ENCODE measurements at regions not wholly inside any gene's neighbourhood (a gene's known extent, or its start where the extent isn't known, plus 50 kb on each side); places are given as distances from the start of the nearest gene placed in this dataset.

DNA sequence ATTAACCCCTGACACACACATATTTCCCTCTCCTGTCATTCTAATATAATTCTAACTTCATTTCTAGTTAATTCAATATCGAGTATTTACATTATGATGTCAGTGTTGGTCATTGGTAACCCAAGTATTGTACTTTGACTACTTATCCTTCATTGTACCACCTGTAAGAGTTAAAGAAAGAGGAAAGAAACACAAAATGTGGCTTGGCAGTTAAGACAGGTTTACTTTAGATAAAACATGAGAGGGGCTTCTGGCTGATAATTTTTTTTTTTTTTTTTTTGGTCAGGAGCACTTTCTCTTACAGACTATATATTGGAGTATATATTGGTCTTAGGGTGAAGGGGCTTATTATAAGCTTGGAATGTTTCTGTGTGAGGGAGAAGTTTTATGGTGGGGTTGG is 57.0 kb upstream of the ACYP2 start:
- CTCF ChIA-PET, result no interaction called here
- Histone ChIP-seq H3K27ac (ENCODE audit: extremely low read depth, low read depth, low read length) (no peak overlapping the region), H3K36me3 (ENCODE audit: control insufficient read depth in 2 of 2, insufficient read depth in 1 of 2, low read length in 2 of 2) (no peaks in the 10 kb centered on the region), H3K4me1 (ENCODE audit: control insufficient read depth, insufficient read depth, low read length) (no peaks in the 10 kb centered on the region), H3K4me3 (ENCODE audit: low read depth, low read length) (no peak overlapping the region), H3K9me3 (ENCODE audit: control insufficient read depth, insufficient read depth, low read depth, low read length) (no peaks in the 10 kb centered on the region)
- POLR2A ChIA-PET, result no interaction called here
- TF ChIP-seq SCRT2 (tag by site-specific recombination; IDR thresholded peaks at IDR 0.05) (peak; percentile 80), ZNF404 (tag by site-specific recombination; IDR thresholded peaks at IDR 0.05) (no peak), SP7 (tag by site-specific recombination; IDR thresholded peaks at IDR 0.05) (no peak), PRDM1 (tag by site-specific recombination; IDR thresholded peaks at IDR 0.05) (no peak), GLIS1 (tag by site-specific recombination; IDR thresholded peaks at IDR 0.05) (no peak), ZNF354C (tag by site-specific recombination; IDR thresholded peaks at IDR 0.05; ENCODE audit: borderline replicate concordance, low read depth) (no peak), ZNF132 (tag by site-specific recombination; IDR thresholded peaks at IDR 0.05; ENCODE audit: borderline replicate concordance) (no peak), SETDB1 (IDR thresholded peaks at IDR 0.05; ENCODE audit: insufficient read length, low read length) (peak; percentile 93), ZNF133 (tag by site-specific recombination; IDR thresholded peaks at IDR 0.05) (no peak), ZNF394 (tag by site-specific recombination; IDR thresholded peaks at IDR 0.05; ENCODE audit: borderline replicate concordance) (no peak), ZSCAN30 (tag by site-specific recombination; IDR thresholded peaks at IDR 0.05) (no peak), ZNF37A (tag by site-specific recombination; IDR thresholded peaks at IDR 0.05) (no peak), KLF1 (tag by site-specific recombination; IDR thresholded peaks at IDR 0.05) (no peak), ZNF610 (tag by site-specific recombination; IDR thresholded peaks at IDR 0.05; ENCODE audit: borderline replicate concordance) (0 out of 2 replicates have a peak, but pooled peaks have one; percentile 19), SCRT1 (tag by site-specific recombination; IDR thresholded peaks at IDR 0.05; ENCODE audit: borderline replicate concordance) (0 out of 2 replicates have a peak, but pooled peaks have one; percentile 26), SP2 (tag by site-specific recombination; IDR thresholded peaks at IDR 0.05) (no peak), BCL11A (tag by site-specific recombination; IDR thresholded peaks at IDR 0.05; ENCODE audit: low read depth) (no peak), ZFHX2 (tag by site-specific recombination; conservative IDR thresholded peaks at IDR 0.05) (no peak), YY2 (tag by site-specific recombination; IDR thresholded peaks at IDR 0.05) (no peak), SP3 (tag by site-specific recombination; IDR thresholded peaks at IDR 0.05) (no peak), ZNF843 (tag by site-specific recombination; IDR thresholded peaks at IDR 0.05) (no peak), GLI2 (tag by site-specific recombination; IDR thresholded peaks at IDR 0.05; ENCODE audit: borderline replicate concordance, low read depth) (no peak)
- TF ChIP-seq, protein P1, sequence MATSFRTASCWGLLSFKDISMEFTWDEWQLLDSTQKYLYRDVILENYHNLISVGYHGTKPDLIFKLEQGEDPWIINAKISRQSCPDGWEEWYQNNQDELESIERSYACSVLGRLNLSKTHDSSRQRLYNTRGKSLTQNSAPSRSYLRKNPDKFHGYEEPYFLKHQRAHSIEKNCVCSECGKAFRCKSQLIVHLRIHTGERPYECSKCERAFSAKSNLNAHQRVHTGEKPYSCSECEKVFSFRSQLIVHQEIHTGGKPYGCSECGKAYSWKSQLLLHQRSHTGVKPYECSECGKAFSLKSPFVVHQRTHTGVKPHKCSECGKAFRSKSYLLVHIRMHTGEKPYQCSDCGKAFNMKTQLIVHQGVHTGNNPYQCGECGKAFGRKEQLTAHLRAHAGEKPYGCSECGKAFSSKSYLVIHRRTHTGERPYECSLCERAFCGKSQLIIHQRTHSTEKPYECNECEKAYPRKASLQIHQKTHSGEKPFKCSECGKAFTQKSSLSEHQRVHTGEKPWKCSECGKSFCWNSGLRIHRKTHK (tag by site-specific recombination; IDR thresholded peaks at IDR 0.05), result no peak
- TF ChIP-seq, protein P2, sequence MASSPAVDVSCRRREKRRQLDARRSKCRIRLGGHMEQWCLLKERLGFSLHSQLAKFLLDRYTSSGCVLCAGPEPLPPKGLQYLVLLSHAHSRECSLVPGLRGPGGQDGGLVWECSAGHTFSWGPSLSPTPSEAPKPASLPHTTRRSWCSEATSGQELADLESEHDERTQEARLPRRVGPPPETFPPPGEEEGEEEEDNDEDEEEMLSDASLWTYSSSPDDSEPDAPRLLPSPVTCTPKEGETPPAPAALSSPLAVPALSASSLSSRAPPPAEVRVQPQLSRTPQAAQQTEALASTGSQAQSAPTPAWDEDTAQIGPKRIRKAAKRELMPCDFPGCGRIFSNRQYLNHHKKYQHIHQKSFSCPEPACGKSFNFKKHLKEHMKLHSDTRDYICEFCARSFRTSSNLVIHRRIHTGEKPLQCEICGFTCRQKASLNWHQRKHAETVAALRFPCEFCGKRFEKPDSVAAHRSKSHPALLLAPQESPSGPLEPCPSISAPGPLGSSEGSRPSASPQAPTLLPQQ (tag by site-specific recombination; IDR thresholded peaks at IDR 0.05), result no peak
- TF ChIP-seq, protein P3, sequence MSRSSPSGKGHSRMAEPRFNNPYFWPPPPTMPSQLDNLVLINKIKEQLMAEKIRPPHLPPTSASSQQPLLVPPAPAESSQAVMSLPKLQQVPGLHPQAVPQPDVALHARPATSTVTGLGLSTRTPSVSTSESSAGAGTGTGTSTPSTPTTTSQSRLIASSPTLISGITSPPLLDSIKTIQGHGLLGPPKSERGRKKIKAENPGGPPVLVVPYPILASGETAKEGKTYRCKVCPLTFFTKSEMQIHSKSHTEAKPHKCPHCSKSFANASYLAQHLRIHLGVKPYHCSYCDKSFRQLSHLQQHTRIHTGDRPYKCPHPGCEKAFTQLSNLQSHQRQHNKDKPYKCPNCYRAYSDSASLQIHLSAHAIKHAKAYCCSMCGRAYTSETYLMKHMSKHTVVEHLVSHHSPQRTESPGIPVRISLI (tag by site-specific recombination; IDR thresholded peaks at IDR 0.05), result 0 out of 2 replicates have a peak, but pooled peaks have one; percentile 51
- TF ChIP-seq, protein P4, sequence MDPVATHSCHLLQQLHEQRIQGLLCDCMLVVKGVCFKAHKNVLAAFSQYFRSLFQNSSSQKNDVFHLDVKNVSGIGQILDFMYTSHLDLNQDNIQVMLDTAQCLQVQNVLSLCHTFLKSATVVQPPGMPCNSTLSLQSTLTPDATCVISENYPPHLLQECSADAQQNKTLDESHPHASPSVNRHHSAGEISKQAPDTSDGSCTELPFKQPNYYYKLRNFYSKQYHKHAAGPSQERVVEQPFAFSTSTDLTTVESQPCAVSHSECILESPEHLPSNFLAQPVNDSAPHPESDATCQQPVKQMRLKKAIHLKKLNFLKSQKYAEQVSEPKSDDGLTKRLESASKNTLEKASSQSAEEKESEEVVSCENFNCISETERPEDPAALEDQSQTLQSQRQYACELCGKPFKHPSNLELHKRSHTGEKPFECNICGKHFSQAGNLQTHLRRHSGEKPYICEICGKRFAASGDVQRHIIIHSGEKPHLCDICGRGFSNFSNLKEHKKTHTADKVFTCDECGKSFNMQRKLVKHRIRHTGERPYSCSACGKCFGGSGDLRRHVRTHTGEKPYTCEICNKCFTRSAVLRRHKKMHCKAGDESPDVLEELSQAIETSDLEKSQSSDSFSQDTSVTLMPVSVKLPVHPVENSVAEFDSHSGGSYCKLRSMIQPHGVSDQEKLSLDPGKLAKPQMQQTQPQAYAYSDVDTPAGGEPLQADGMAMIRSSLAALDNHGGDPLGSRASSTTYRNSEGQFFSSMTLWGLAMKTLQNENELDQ (tag by site-specific recombination; IDR thresholded peaks at IDR 0.05; ENCODE audit: low read depth), result no peak
- TF ChIP-seq, protein P5, sequence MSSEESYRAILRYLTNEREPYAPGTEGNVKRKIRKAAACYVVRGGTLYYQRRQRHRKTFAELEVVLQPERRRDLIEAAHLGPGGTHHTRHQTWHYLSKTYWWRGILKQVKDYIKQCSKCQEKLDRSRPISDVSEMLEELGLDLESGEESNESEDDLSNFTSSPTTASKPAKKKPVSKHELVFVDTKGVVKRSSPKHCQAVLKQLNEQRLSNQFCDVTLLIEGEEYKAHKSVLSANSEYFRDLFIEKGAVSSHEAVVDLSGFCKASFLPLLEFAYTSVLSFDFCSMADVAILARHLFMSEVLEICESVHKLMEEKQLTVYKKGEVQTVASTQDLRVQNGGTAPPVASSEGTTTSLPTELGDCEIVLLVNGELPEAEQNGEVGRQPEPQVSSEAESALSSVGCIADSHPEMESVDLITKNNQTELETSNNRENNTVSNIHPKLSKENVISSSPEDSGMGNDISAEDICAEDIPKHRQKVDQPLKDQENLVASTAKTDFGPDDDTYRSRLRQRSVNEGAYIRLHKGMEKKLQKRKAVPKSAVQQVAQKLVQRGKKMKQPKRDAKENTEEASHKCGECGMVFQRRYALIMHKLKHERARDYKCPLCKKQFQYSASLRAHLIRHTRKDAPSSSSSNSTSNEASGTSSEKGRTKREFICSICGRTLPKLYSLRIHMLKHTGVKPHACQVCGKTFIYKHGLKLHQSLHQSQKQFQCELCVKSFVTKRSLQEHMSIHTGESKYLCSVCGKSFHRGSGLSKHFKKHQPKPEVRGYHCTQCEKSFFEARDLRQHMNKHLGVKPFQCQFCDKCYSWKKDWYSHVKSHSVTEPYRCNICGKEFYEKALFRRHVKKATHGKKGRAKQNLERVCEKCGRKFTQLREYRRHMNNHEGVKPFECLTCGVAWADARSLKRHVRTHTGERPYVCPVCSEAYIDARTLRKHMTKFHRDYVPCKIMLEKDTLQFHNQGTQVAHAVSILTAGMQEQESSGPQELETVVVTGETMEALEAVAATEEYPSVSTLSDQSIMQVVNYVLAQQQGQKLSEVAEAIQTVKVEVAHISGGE (tag by site-specific recombination; conservative IDR thresholded peaks at IDR 0.05; ENCODE audit: low read depth), result no peak

Data from HEK293 (cell line).